NCI-H446 (cell line): ENCODE measurements at regions not wholly inside any gene's neighbourhood (a gene's known extent, or its start where the extent isn't known, plus 50 kb on each side); places are given as distances from the start of the nearest gene placed in this dataset.
A peak's percentile ranks its signal among the peaks of the same experiment; 100 is the strongest.
"Not testable (repeated sequence)": the region's sequence is repeated elsewhere in the genome, so short reads cannot be mapped to it uniquely, and the experiment has no call there.

Experiments used
- DNase-seq, 2 experiments: peaks; one replicate each; lab custom pipeline; 2025; lab: John Stamatoyannopoulos, UW

GRCh38 chr7:106713452-106713851, 52.5 kb upstream of the CCDC71L start:
- not testable (repeated sequence) for DNase-seq

GRCh38 chr7:106714590-106715442, 53.9 kb upstream of the CCDC71L start:
- DNase-seq: not testable (repeated sequence)

GRCh38 chr7:106715730-106716129, 54.8 kb upstream of the CCDC71L start:
- DNase-seq: no peak

GRCh38 chr7:106717254-106717954, 56.4 kb upstream of the CCDC71L start:
- DNase-seq: no peak

GRCh38 chr7:106717955-106718871, 57.3 kb upstream of the CCDC71L start:
- no peak for DNase-seq

- no peak for DNase-seq
Measured at GRCh38 chr7:106720641-106721040, 59.7 kb upstream of the CCDC71L start.

- DNase-seq: no peak
Measured at GRCh38 chr7:106721816-106722785, 61.1 kb upstream of the CCDC71L start.

GRCh38 chr7:106723398-106723797, 62.4 kb upstream of the CCDC71L start:
- DNase-seq: no peak

- DNase-seq: no peak
Measured at GRCh38 chr7:106729720-106730385, 68.9 kb upstream of the CCDC71L start.

GRCh38 chr7:106731187-106731586, 70.2 kb upstream of the CCDC71L start:
- no peak for DNase-seq

GRCh38 chr7:106731646-106732444, 70.9 kb upstream of the CCDC71L start:
- no peak for DNase-seq

GRCh38 chr7:106735637-106736036, 74.7 kb upstream of the CCDC71L start:
- DNase-seq: no peak

GRCh38 chr7:106736123-106736507, 75.2 kb upstream of the CCDC71L start:
- no peak for DNase-seq

GRCh38 chr7:106736508-106737201, 75.7 kb upstream of the CCDC71L start:
- DNase-seq: no peak

- peak in 1 of 2 experiments; percentile 1 for DNase-seq
Measured at GRCh38 chr7:106737202-106737562, 76.2 kb upstream of the CCDC71L start.

- no peak for DNase-seq
Measured at GRCh38 chr7:106740806-106741205, 79.8 kb upstream of the CCDC71L start.

- peak in 1 of 2 experiments; percentile 3 for DNase-seq
Measured at GRCh38 chr7:106744563-106745091, 83.7 kb upstream of the CCDC71L start.

GRCh38 chr7:106747301-106747700, 86.3 kb upstream of the CCDC71L start:
- DNase-seq: not testable (repeated sequence)

GRCh38 chr7:106747804-106748203, 86.8 kb upstream of the CCDC71L start:
- no peak for DNase-seq
